SU-DHL-6 (cell line): ENCODE measurements at regions not wholly inside any gene's neighbourhood (a gene's known extent, or its start where the extent isn't known, plus 50 kb on each side); places are given as distances from the start of the nearest gene placed in this dataset.

Source experiments
- EZH2phosphoT487 ChIP-seq: fragments of 200-600 bp; sonication (generic), shearing (Covaris generic); conservative IDR thresholded peaks from 2 replicates; pipeline ENCODE4 v1.6.1; 2018; ENCODE audit warnings: mild to moderate bottlenecking, antibody characterized with exemption, low read length, moderate library complexity, mixed read lengths
- TF ChIP-seq, protein P1 (sequence below): fragments of 200-600 bp; sonication (generic); IDR thresholded peaks from one replicate; pipeline ENCODE4 v1.5.1; 2017; ENCODE audit warnings: antibody characterized with exemption, mild to moderate bottlenecking, low read length, moderate library complexity; ENCODE audit not compliant: insufficient read depth, poor library complexity, severe bottlenecking

DNA sequence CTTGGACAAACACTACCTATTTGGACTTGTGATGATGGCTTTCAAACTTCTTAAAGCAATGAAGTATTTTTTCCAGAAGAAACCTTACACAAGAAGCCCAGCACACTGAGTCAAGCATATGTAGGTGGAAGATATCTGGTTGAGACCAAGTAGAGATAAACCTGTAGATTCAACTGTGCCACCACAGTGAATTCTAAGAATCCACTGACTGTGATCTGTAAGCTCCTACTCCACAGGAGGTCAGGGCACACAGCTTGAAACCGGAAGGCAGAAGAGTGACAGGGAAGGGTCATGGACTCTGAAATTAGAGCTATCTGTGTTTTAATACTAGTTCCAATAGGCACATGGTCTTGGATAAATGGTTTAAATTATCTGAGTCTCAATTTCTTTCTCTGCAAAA is 404.5 kb downstream of the ETS1 start:
- TF ChIP-seq, protein P1, sequence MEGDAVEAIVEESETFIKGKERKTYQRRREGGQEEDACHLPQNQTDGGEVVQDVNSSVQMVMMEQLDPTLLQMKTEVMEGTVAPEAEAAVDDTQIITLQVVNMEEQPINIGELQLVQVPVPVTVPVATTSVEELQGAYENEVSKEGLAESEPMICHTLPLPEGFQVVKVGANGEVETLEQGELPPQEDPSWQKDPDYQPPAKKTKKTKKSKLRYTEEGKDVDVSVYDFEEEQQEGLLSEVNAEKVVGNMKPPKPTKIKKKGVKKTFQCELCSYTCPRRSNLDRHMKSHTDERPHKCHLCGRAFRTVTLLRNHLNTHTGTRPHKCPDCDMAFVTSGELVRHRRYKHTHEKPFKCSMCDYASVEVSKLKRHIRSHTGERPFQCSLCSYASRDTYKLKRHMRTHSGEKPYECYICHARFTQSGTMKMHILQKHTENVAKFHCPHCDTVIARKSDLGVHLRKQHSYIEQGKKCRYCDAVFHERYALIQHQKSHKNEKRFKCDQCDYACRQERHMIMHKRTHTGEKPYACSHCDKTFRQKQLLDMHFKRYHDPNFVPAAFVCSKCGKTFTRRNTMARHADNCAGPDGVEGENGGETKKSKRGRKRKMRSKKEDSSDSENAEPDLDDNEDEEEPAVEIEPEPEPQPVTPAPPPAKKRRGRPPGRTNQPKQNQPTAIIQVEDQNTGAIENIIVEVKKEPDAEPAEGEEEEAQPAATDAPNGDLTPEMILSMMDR, result no peak
- no peak for TF ChIP-seq EZH2phosphoT487
